ENCODE measurements at regions not wholly inside any gene's neighbourhood (a gene's known extent, or its start where the extent isn't known, plus 50 kb on each side); places are given as distances from the start of the nearest gene placed in this dataset.
"Not testable (repeated sequence)": the region's sequence is repeated elsewhere in the genome, so short reads cannot be mapped to it uniquely, and the experiment has no call there.

DNA sequence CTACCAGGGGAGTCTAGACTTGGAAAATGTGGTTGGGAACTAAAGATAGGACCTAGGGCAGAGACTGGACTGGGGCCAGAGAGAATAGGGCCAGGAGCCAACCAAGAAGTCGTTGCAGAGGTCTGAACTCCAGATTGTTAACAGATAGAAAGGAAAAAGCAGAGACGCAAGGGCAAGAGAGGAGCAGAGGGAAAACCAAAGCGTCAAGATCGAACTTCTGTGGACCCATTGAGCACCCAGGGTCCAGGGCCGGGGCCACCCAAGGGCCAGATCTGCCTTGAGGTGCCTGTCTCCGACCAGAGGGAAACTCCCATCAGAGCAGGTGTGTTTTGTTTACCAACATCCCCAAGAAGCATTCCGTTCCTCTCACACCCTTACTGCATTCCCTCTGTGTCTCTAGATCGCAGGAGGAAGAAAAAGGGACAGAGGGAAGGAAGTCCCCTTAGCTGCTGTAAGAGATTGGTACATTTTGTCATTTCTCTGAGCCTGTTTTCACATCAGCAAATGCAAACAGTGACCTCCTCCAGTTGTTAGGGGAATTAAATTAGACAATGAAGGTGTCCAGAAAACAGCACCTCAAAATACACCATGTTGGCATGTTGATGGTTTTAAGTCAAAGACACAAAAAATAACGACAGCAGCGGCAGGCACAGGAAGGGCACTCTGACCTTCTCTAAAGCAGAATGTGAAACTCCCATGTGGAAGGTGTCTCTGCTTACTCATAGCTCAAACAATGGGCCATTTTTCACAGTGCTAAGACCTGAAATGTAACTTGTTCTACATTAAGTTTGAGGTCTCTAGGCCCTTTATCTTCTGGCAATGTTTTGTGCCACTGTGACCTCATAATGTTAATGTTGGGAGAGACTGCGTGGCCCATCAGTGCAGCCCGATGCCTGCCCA, 105.8 kb upstream of the RAB4A start:
- no peak for DNase-seq

DNA sequence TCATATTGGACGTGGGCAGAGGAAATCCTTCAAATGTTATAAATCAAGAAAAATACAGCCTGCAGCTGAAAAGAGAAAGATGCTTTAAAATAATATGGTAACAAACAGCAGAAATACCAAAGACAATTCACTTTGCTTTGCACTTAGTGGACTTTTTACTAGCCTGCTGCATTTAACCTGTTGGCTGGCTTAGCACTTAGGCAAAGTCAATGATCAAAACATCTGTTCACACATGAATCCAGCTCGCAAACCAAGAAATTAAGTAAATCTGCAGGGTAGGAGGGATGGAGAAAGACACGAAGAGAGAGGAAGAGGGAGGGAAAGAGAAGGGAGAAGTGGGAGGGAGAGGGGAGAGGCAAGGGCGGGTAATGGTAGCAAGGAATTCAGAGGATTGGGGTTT, 103.6 kb upstream of the RAB4A start:
- no peak for DNase-seq

DNA sequence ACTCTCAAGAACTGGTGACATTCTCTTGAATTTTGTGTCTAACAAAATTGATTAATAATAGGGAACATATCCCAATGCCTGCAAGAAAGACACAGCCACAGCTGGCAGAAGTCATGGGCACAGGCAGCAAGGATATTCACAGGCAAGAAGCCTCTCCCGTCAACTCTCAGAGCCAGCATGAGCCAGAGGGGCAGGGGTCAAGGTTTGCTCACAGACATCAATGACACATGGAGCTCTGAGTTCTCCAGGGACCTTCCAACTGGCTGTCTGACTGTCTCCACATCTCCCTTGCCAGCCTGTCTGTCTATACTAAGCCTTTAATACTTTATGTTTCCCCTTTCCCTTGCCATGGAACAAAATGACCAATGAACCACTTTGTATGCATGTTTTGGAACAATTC, 101.5 kb upstream of the RAB4A start:
- DNase-seq: no peak

DNA sequence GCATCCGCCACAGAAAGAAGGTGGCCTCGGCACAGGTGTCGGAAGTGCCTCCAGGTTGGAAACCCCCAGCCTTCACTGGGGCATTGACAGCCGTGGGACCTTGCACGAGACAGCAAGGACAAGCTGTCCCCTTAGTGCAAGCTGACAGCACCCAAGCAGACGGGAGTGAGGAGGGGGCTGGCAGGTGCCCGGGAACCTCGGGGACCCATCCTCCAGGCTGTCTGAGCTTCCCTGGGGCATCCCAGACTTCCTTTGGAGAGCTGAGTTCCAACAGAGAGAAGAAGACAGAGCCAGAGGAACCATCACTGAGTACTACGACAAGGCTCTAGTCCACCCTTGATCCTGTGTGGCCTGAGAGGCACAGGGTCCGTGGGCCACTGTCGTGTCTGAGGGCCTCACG, 100.6 kb upstream of the RAB4A start:
- no peak for DNase-seq

DNA sequence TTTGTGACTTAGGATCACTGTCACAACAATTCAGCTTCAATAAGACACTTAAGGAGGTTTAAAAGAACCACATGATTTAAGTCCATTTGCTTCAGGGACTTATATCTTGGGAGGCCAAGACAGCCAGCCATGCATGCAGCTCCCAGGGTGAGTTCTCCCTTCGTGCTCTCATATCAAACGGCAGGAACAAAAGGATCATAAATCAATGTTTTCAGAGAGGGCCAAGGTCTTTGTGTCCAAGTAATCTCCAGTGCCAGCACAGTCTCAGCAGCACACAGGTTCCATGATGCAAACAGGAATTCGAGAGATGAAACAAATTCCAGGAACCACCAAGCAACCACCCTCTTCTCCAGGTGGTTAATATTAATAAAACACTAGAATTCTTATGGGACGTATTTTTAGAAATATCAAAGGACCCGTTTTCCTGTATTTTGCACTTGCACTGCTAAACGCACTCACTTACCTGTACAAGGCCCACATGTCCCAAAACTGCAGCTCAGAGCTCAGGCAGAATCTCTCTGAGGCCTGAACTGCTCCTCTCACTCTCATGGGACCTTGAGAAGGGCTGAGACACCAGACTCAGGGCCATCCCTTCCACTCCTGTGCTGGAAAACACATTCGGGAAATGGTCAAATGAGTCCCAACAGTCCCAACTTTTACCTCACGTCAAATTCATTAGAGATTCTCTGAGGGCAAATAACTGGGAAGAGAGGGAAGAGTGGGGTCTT, 100.0 kb upstream of the RAB4A start:
- DNase-seq: no peak

DNA sequence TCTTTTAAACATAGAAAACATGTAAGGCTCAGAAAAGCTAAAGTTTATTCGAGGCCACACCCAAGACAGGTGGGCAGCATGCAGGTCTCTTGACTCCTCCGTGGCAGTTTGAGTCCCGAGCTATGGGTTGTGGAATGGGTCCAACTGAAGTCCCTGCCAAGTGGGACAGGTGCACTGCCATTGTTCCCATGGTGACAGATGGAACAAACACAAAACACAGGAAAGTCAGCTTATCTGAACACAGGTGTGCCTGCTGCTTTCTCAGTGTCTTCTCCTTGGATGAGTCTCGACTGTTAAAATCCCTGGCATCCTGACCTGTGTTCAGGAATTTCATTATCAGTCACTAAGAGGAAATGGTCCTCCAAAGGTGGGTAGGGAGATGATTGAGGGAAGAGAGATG, 99.0 kb upstream of the RAB4A start:
- DNase-seq: peak; percentile 87

DNA sequence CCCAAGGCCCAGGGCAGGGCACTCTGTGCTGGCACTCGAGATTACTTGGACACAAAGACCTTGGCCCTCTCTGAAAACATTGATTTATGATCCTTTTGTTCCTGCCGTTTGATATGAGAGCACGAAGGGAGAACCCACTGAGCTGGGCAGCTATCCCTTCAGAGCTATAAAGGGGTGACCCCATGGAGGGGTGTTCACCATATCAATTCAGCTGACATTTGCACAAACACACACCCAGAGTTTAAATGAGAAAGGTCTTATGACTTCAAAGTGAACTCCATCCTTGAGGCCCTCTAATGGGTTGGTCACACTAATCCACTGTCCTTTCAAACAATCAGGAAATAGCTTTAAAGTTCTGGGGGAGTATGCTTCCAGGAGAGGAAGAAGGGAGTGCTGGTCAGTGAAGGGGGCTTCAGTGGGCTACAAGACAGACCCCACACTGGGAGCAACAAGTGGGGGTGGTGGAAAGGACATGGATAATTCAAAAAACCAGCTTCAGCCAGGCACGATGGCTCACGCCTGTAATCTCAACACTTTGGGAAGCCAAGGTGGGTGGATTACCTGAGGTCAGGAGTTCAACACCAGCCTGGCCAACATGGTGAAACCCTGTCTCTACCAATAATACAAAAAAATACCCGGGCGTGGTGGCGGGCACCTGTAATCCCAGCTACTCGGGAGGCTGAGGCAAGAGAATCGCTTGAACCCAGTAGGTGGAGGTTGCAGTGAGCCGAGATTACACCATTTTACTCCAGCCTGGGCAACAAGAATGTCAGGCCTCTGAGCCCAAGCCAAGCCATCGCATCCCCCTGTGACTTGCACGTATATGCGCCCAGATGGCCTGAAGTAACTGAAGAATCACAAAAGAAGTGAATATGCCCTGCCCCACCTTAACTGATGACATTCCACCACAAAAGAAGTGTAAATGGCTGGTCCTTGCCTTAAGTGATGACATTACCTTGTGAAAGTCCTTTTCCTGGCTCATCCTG, 97.1 kb upstream of the RAB4A start:
- not testable (repeated sequence) for DNase-seq

DNA sequence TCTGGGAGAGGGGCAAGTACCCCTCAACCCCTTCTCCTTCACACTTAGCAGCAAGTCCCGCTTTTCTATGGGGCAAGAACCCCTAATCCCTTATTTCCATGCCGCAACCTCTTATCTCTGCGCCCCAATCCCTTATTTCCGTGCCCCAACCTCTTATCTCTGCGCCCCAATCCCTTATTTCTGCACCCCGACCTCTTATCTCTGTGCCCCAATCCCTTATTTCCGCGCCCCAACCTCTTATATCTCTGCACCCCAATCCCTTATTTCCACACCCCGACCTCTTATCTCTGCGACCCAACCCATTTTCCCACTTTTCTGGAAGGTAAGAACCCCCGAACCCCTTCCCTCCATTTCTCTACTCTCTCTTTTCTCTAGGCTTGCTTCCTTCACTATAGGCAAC, 95.6 kb upstream of the RAB4A start:
- not testable (repeated sequence) for DNase-seq

DNA sequence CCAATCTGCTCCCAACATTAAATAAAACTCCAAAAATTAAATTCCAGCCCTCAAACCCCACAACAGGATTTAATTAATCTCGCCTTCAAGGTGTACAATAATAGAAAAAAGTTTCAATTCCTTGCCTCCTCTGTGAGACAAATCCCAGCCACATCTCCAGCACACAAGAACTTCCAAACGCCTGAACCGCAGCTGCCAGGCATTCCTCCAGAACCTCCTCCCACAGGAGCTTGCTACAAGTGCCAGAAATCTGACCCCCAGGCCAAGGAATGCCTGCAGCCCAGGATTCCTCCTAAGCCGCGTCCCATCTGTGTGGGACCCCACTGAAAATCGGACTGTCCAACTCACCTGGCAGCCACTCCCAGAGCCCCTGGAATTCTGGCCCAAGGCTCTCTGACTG, 94.5 kb upstream of the RAB4A start:
- not testable (repeated sequence) for DNase-seq

DNA sequence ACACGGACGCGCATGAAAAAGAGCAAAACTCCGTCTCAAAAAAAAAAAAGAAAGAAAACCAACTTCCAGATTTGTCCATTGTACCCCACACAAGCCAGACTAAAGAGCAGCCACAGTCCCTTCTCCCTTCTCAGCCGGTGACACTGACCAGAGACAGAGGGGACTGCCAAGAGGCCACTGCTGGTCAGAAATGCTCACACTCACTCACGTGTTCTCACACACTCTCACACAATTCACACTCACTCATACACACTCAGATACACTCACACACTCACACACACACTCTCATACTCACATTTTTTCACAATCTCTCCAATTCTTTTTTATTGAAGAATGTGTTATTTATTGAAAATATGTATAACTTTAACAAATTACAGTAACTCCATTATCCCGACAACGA, 90.8 kb upstream of the RAB4A start:
- no peak for DNase-seq

DNA sequence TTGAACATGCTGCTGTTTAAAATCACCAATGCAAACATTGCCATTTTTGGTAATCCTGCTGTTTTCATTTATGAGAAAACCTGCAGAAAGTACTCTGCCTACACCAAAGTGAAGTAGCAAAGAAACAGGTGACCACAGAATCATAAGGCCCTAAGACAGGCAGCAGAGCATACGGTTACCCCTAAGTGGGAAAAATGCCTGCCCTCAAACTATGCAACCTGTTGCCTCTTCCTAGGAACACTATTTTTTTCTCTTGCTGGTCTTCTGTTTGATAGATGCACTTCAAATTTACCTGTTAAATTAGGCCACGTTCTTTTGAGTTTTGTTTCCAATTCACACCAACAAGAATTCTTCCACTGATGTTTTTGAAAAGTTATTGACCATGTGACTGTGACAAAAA, 89.5 kb upstream of the RAB4A start:
- DNase-seq: no peak

DNA sequence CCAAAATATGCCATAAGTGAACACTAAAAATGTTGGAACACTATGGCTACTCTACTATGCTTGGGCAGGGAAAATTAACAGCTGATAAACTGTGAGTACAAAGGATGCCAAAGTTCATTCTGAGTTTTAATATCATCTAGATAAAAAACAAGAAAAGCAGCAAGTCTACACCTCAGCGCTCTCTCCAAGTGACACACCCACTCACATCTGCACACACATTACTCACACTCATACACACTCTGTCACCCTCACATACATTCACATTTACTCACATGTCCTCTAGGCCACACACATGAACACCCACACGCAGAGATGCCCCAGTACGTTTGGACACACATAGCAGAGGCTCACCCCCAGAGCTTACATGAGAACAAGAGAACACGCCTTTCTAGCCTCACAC, 87.3 kb upstream of the RAB4A start:
- DNase-seq: no peak

DNA sequence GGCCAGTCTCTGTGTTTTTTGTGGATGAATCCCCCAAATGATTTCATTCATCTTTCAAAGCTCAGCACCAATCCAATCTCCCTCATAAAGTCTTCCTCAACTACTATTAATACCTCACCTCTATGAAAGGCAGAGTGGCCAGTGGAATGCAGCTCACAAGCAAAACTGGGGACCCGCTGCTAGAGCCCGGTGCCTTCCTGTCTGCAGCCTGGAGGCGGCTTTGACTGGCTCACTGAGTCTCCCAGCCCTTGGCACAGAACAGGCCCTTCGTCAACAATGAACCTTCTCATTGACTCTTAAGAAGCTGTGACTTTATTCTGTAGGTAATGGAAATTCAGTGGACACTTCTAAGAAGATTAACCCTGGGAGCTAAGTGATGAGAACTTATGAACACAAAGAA, 86.8 kb upstream of the RAB4A start:
- no peak for DNase-seq

DNA sequence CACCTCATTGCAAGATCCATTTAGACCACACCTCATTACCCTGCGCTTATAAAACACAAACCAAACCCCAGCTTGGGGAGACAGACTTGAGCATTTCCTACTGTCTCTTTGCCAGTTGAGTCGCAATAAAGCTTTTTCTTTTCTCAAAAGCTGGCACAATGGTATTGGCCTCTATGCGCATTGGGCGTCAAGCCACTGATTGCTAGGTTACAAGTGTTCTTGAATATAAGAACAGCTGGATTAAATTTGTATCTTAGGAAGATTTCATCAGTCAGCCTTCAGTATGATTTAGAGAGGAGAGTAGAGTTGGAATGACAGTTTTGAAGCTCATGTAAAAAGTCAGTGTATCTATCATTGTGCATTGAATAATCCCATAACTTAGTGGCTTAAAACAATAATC, 84.9 kb upstream of the RAB4A start:
- DNase-seq: no peak

DNA sequence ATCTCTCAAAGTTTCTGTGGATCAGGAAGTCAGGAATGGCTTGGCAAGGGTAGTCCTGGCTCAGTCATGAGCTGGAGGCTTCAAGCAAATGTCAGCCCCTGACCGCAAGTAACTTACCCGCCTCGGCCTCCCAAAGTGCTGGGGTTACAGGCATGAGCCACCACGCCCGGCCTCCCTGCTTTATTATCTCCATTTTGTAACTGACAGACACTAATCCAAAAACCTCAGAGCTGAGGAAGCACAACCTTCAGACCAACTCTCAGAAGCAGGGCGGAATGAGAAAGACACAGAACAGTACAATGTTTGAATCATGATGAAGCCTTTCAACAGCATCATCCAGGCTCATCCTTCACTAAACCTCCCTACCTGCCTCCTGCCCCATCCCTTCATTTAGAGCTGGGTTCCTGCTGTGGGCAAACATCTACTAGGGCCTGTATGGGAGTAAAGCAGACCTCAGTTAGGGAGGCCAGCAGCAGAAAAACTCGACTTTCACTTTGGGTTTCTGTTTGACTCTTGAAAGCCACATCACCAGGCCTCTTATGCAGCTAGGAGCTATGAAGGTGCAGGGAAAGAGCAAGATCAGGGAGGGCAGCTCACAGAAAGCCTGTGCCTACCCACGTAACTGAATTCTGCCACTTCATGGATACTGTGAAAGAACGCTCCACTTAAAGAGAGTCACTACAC, 84.4 kb upstream of the RAB4A start:
- DNase-seq: no peak

DNA sequence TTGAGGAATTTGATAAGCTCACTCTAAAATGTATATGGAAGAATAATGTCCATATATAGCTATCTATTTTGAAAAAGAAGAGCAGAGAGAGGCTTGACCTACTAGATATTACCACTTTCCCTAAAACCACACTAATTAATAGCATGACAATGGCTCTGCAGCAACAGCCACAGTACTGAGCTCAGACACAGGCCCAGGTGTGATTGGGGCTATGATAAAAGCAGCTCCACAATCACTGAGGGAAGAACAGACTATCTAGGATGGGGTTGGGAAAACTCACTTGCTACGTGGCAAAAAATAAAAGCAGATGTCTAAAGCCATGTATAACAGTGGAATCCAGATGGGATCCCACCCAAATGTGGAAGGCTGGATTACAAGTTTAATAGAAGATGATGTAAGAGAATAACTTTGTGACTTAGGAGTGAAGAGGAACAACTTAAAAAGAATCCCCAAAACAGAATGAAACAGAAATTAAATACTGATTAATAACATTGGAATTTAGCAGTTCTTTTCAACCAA, 80.8 kb upstream of the RAB4A start:
- DNase-seq: no peak

DNA sequence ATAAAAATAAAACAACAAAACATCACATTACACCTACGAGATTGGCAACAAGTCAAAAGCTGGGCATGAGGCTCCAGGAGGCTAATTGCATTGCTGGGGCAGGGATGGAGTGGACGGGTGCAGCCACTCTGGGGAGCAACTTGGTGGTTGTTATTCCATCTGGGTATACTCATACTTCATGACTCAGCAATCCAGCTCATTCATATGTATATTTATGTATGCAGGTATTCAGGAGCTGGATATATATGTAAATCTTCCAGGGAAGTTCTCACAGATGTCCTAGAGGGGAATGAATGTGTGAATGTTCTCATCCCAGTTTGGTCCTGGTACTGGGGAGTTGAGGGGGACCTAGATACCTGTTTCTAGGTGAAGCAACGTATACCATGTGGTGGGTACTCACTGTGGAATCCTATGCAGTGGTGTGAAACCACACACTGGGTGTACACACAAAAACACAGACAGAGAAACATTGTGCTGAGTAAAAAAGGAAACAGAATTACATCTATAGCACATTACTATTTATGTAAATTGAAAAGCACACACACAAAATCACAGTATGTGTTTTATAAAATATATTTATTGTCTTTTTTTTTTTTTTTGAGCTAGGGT, 79.7 kb upstream of the RAB4A start:
- no peak for DNase-seq

DNA sequence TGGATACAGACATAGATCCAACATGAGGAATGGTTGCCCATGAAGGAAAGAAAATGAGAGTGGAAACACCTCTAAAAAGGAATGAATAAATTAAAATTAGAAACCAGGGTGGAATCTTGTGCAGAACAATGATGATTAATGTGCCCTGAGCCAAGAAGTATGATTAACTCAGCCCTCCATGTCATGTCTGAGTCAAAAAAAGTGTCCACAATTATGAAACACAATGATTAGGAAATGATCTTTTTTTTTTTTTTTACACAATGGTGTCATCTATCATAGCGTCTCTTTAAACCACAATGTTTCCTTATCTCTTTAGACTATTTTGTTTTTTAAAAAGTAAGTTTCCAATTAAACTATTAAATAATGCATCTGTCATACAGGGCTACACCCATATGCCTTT, 78.9 kb upstream of the RAB4A start:
- DNase-seq: no peak

DNA sequence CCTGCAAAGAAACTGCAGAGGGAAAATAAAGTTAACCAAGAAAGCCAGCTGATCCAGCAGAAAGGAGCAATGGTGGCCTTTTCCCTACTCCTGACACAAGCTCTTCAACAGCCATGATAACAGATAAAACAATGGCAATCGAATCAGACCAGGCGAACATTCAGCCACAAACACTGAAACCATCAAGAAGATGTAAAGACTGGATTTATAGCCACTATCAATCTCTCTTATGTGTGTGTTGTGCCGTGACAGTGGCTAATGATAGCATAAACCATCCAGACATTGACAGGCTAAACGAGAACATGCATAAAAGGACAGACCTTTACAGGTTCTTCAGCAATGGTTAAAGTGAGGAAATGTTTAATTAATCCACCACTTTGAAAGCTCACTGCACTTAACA, 78.1 kb upstream of the RAB4A start:
- peak; percentile 56 for DNase-seq

DNA sequence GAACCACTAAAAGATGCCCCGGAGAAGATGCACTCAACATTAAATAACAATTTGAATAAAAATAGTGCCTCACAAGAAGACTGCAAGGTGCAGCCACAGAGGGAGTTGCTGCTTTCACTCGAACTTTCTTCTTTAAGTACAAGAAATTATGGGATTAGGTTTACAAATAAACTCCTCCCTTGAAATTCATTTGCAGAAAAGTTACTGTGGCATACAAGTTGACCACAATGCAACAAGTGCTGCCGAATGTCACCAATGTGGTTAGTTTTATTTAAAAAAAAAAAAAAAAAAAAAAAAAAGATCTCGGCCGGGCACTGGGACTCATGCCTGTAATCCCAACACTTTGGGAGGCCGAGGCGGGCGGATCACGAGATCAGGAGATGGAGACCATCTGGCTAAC, 76.8 kb upstream of the RAB4A start:
- no peak for DNase-seq

DNA sequence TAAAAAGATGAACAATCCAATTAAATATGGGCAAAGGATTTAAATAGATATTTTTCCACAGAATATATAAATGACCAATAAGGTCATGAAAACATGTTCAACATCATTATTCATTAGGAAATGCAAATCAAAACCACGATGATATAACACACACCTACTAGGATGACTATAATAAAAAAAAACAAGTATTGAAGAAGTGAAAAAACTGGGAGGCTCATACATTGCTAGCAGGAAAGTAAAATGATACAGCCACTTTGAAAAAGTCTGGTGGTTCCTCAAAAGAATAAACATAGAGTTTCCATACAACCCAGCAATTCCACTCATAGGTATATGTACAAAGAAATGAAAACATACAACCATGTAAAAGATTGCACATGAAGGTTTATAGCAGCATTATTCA, 75.7 kb upstream of the RAB4A start:
- DNase-seq: no peak

Measured in NCI-H510A treated with DMSO at 0.1 percent for 48 hours (cell line).